Stomach (tissue), 4 donors: ENCODE measurements at regions not wholly inside any gene's neighbourhood (a gene's known extent, or its start where the extent isn't known, plus 50 kb on each side); places are given as distances from the start of the nearest gene placed in this dataset.

Experiments
- POLR2A ChIP-seq, 4 donors: fragments of 450-650 bp; IDR thresholded peaks; one replicate each; pipeline ENCODE4 v1.6.1; 2016; ENCODE audit warnings: antibody characterized with exemption in 4 of 4, control low read depth in 2 of 4, mild to moderate bottlenecking in 1 of 4, moderate library complexity in 1 of 4
- TF ChIP-seq, protein P1 (sequence below), 7 experiments: fragments of 450-650 bp in 4 of 7; fragments of 200-600 bp in 3 of 7; sonication (generic) in 3 of 7; IDR thresholded peaks; one replicate each; pipeline ENCODE4 v1.5.1; 2016 to 2019; ENCODE audit warnings: antibody characterized with exemption in 7 of 7, control low read depth in 2 of 7, mild to moderate bottlenecking in 1 of 7

DNA sequence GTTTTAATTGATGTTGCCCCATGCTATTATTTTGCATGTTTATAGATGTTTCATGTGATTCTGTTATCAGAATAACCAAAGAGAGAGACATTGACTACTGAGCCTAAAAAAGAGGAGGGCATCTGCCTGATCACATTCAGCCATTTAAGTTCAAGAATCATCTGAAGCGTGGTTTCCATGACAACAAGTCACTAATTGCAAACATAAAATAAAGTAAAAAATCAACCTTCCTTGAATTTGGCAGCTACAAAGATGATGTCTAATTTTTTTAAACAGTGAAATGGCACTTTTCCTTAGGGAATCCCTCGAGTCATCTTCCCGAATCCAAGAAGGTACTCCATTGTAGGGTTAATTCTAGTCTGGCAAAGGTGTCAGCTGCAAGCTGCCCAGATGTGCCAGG, 884.2 kb downstream of the DIAPH3 start:
- TF ChIP-seq, protein P1, sequence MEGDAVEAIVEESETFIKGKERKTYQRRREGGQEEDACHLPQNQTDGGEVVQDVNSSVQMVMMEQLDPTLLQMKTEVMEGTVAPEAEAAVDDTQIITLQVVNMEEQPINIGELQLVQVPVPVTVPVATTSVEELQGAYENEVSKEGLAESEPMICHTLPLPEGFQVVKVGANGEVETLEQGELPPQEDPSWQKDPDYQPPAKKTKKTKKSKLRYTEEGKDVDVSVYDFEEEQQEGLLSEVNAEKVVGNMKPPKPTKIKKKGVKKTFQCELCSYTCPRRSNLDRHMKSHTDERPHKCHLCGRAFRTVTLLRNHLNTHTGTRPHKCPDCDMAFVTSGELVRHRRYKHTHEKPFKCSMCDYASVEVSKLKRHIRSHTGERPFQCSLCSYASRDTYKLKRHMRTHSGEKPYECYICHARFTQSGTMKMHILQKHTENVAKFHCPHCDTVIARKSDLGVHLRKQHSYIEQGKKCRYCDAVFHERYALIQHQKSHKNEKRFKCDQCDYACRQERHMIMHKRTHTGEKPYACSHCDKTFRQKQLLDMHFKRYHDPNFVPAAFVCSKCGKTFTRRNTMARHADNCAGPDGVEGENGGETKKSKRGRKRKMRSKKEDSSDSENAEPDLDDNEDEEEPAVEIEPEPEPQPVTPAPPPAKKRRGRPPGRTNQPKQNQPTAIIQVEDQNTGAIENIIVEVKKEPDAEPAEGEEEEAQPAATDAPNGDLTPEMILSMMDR (IDR thresholded peaks at IDR 0.05): no peak
- no peak for TF ChIP-seq POLR2A (IDR thresholded peaks at IDR 0.05)
